Panc1 (cell line): ENCODE measurements at regions not wholly inside any gene's neighbourhood (a gene's known extent, or its start where the extent isn't known, plus 50 kb on each side); places are given as distances from the start of the nearest gene placed in this dataset.

ENCODE experiments used
- ATAC-seq: fragments of 200-7000 bp; cut with Tn5 transposase; 2 replicates; pipeline ENCODE4 v1.9.1; 2020; ENCODE audit warnings: mild to moderate bottlenecking, moderate library complexity
- BruUV-seq: library from RNA; stranded (reverse); fragments of 400-500 nt; replicated peaks from 2 replicates; lab custom pipeline; 2021; lab: Mats Ljungman, UMichigan
- CTCF ChIA-PET: fragments of 300-600 bp; sonication (Branson Sonifier 250); formaldehyde crosslinking; loops from one replicate; lab custom pipeline; 2022; ENCODE audit warnings: antibody characterized with exemption; lab: Charles Lee
- POLR2A ChIA-PET: fragments of 300-600 bp; sonication (Branson Sonifier 250); formaldehyde crosslinking; loops from one replicate; lab custom pipeline; 2022; ENCODE audit warnings: antibody characterized with exemption; lab: Charles Lee
- DNase-seq: peaks from one replicate; pipeline ENCODE4 v3.0.0-alpha.2; 2010; ENCODE audit warnings: low read depth, low spot score
- H3K27ac ChIP-seq: 2 replicates; pipeline ENCODE4 v1.5.1; 2011; ENCODE audit warnings: mild to moderate bottlenecking, low read length, inconsistent platforms
- H3K27me3 ChIP-seq: fragments of 200-500 bp; sonication (Bioruptor generic); 2 replicates; pipeline ENCODE4 v1.6.0; 2014; ENCODE audit warnings: low read length, inconsistent platforms; ENCODE audit not compliant: control insufficient read depth, insufficient read depth
- H3K36me3 ChIP-seq: fragments of 200-500 bp; sonication (Bioruptor generic); 2 replicates; pipeline ENCODE4 v1.5.1; 2014; ENCODE audit warnings: inconsistent platforms, mild to moderate bottlenecking, low read length, moderate library complexity; ENCODE audit not compliant: control insufficient read depth, insufficient read depth
- H3K4me1 ChIP-seq: 2 replicates; pipeline ENCODE4 v1.5.1; 2011; ENCODE audit warnings: inconsistent platforms, mild to moderate bottlenecking, low read length, moderate library complexity; ENCODE audit not compliant: control insufficient read depth, insufficient read depth
- H3K4me3 ChIP-seq, 2 experiments: 2 replicates each; pipeline ENCODE4 v1.5.1; 2011 to 2012; ENCODE audit warnings: low read depth in 2 of 2, low read length in 2 of 2, mild to moderate bottlenecking in 2 of 2, inconsistent platforms in 1 of 2, moderate library complexity in 1 of 2
- H3K9me3 ChIP-seq: fragments of 200-500 bp; sonication (Bioruptor generic); 2 replicates; pipeline ENCODE4 v1.5.1; 2014; ENCODE audit warnings: low read depth, mild to moderate bottlenecking, inconsistent platforms, low read length, moderate library complexity; ENCODE audit not compliant: control insufficient read depth, insufficient read depth
- POLR2AphosphoS5 ChIP-seq: IDR thresholded peaks from 2 replicates; pipeline ENCODE4 v1.6.1; 2012; ENCODE audit warnings: mild to moderate bottlenecking, low read depth, low read length, moderate library complexity
- REST ChIP-seq, 2 experiments: IDR thresholded peaks; 2 replicates each; pipeline ENCODE4 v1.6.1; 2011 to 2012; ENCODE audit warnings: low read depth in 2 of 2, control low read depth in 1 of 2, low read length in 1 of 2, mild to moderate bottlenecking in 1 of 2, moderate library complexity in 1 of 2; ENCODE audit not compliant: insufficient read depth in 1 of 2
- SIN3A ChIP-seq: IDR thresholded peaks from 2 replicates; pipeline ENCODE4 v1.6.1; 2012; ENCODE audit warnings: low read depth, mild to moderate bottlenecking, low read length, moderate library complexity, borderline replicate concordance; ENCODE audit not compliant: insufficient read depth
- TCF7L2 ChIP-seq: IDR thresholded peaks from 2 replicates; pipeline ENCODE4 v1.6.1; 2011; ENCODE audit warnings: mild to moderate bottlenecking, low read depth, low read length, inconsistent platforms
- in situ Hi-C: cut with HindIII; loops from 2 replicates; pipeline ENCODE4 v1.10.0; 2016; ENCODE audit warnings: low sequenced_read_pairs, low pct_unique_long_range_greater_than_20kb
- intact Hi-C: fragments of 100-400 bp; cut with micrococcal nuclease; formaldehyde crosslinking; loops from one replicate; pipeline ENCODE4 v1.10.0; 2022; ENCODE audit not compliant: unreplicated experiment
- TF ChIP-seq, protein P1 (sequence below): fragments of 450-650 bp; IDR thresholded peaks from 2 replicates; pipeline ENCODE4 v1.5.1; 2017; ENCODE audit warnings: mild to moderate bottlenecking

GRCh38 chr10:111852801-111853200 lies 330.8 kb downstream of the GPAM start:
- no TSS peak for BruUV-seq

GRCh38 chr10:111856631-111857030 lies 326.9 kb downstream of the GPAM start:
- Histone ChIP-seq H3K9me3 (no peaks in the 10 kb centered on the region), H3K27ac (no peak overlapping the region), H3K4me3 (no peak overlapping the region), H3K27me3 (no peaks in the 10 kb centered on the region), H3K4me1 (no peaks in the 10 kb centered on the region), H3K36me3 (no peaks in the 10 kb centered on the region)
- no TSS peak for BruUV-seq
- TF ChIP-seq REST (IDR thresholded peaks at IDR 0.05; ENCODE audit: insufficient read depth in 1 of 2, low read depth in 2 of 2, low read length in 1 of 2) (no peak), POLR2AphosphoS5 (no peak)
- TF ChIP-seq, protein P1, sequence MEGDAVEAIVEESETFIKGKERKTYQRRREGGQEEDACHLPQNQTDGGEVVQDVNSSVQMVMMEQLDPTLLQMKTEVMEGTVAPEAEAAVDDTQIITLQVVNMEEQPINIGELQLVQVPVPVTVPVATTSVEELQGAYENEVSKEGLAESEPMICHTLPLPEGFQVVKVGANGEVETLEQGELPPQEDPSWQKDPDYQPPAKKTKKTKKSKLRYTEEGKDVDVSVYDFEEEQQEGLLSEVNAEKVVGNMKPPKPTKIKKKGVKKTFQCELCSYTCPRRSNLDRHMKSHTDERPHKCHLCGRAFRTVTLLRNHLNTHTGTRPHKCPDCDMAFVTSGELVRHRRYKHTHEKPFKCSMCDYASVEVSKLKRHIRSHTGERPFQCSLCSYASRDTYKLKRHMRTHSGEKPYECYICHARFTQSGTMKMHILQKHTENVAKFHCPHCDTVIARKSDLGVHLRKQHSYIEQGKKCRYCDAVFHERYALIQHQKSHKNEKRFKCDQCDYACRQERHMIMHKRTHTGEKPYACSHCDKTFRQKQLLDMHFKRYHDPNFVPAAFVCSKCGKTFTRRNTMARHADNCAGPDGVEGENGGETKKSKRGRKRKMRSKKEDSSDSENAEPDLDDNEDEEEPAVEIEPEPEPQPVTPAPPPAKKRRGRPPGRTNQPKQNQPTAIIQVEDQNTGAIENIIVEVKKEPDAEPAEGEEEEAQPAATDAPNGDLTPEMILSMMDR: peak; percentile 44
- ChIA-PET POLR2A (no interaction called here), CTCF (no interaction called here)
- intact Hi-C loops (no loop called here), in situ Hi-C loops (no loop called here)
- DNase-seq (no peak), ATAC-seq (no peak)

More at GRCh38 chr10:111852801-111853200, 330.8 kb downstream of the GPAM start:
- Histone ChIP-seq H3K4me1 (no peaks in the 10 kb centered on the region), H3K36me3 (no peaks in the 10 kb centered on the region), H3K4me3 (no peak overlapping the region), H3K9me3 (no peaks in the 10 kb centered on the region), H3K27ac (no peak overlapping the region), H3K27me3 (no peaks in the 10 kb centered on the region)
- intact Hi-C loops (no loop called here), in situ Hi-C loops (no loop called here)
- CTCF ChIA-PET: no interaction called here
- DNase-seq (no peak), ATAC-seq (no peak)
- POLR2A ChIA-PET: no interaction called here
- TF ChIP-seq REST (IDR thresholded peaks at IDR 0.05; ENCODE audit: insufficient read depth in 1 of 2, low read depth in 2 of 2, low read length in 1 of 2) (no peak), POLR2AphosphoS5 (no peak), SIN3A (no peak), TCF7L2 (no peak)
- TF ChIP-seq, protein P1: no peak
